ENCODE measurements at regions not wholly inside any gene's neighbourhood (a gene's known extent, or its start where the extent isn't known, plus 50 kb on each side); places are given as distances from the start of the nearest gene placed in this dataset.

DNA sequence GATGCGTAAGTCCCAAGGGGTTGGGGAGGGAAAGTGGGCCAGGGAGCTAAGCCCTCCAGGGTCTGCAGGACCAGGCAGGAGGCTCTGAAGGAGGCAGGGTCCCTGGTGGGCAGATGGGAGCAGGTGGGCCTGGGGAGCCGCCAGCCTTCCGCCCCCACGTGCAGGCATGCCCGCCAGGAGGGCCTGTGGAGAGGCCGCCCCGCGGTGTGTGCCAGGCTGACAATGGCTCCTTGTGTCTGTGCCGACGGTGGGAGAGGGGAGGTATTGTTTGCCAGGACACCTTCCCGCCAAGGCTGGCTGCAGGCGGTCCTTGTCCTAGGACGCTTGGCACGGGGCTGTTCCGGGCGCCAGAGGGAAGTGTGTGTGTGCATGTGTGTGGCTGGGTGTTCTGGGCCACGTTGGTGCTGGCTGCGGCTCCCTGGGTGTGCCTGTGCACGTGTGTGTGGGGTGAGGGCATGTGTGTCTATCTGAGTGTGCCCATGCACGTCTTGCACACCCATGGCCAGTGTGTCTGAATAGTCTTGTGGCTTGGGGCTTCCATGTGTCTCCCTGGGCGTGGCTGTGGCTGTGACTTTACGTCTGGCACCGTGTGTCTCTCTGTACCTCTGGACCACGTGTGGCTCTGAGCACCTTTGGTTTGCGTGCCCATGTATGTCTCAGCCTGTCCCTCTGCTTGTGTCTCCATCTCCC is 153.0 kb downstream of the CEBPB start:
- TF ChIP-seq POLR2AphosphoS5 (IDR thresholded peaks at IDR 0.05) (no peak), POLR2A (IDR thresholded peaks at IDR 0.05; ENCODE audit: low read depth) (no peak), EP300 (IDR thresholded peaks at IDR 0.05) (no peak)
- TF ChIP-seq, protein P1, sequence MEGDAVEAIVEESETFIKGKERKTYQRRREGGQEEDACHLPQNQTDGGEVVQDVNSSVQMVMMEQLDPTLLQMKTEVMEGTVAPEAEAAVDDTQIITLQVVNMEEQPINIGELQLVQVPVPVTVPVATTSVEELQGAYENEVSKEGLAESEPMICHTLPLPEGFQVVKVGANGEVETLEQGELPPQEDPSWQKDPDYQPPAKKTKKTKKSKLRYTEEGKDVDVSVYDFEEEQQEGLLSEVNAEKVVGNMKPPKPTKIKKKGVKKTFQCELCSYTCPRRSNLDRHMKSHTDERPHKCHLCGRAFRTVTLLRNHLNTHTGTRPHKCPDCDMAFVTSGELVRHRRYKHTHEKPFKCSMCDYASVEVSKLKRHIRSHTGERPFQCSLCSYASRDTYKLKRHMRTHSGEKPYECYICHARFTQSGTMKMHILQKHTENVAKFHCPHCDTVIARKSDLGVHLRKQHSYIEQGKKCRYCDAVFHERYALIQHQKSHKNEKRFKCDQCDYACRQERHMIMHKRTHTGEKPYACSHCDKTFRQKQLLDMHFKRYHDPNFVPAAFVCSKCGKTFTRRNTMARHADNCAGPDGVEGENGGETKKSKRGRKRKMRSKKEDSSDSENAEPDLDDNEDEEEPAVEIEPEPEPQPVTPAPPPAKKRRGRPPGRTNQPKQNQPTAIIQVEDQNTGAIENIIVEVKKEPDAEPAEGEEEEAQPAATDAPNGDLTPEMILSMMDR (IDR thresholded peaks at IDR 0.05), result no peak

Measured in esophagus muscularis mucosa (tissue), 4 donors.